ENCODE measurements at regions not wholly inside any gene's neighbourhood (a gene's known extent, or its start where the extent isn't known, plus 50 kb on each side); places are given as distances from the start of the nearest gene placed in this dataset.

DNA sequence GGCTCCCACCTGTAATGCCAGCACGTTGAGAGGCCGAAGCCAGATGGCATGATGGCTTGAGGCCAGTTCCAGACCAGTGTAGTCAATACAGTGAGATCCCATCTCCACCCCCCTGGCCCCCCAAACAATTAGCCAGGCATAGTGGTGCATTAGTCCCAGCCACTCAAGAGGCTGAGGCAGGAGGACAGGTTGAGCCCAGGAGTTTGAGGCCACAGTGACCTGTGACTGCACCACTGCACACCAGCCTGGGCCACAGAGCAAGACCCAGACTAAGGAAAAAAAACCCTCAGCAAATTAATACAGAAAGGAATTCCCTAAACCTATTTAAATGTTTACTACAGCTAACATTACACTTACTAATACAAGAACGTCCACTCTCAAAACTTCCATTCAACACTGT lies 424.6 kb downstream of the SHQ1 start:
- DNase-seq (ENCODE audit: low read depth), result no peak
- in situ Hi-C loops (cut with HindIII; ENCODE audit: low sequenced_read_pairs), result no loop called here
- TF ChIP-seq, protein P1, sequence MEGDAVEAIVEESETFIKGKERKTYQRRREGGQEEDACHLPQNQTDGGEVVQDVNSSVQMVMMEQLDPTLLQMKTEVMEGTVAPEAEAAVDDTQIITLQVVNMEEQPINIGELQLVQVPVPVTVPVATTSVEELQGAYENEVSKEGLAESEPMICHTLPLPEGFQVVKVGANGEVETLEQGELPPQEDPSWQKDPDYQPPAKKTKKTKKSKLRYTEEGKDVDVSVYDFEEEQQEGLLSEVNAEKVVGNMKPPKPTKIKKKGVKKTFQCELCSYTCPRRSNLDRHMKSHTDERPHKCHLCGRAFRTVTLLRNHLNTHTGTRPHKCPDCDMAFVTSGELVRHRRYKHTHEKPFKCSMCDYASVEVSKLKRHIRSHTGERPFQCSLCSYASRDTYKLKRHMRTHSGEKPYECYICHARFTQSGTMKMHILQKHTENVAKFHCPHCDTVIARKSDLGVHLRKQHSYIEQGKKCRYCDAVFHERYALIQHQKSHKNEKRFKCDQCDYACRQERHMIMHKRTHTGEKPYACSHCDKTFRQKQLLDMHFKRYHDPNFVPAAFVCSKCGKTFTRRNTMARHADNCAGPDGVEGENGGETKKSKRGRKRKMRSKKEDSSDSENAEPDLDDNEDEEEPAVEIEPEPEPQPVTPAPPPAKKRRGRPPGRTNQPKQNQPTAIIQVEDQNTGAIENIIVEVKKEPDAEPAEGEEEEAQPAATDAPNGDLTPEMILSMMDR (IDR thresholded peaks at IDR 0.05; ENCODE audit: low read depth, low read length, missing control alignments), result no peak
- H3K4me3 ChIP-seq (ENCODE audit: low read depth, low read length), result no peak overlapping the region

DNA sequence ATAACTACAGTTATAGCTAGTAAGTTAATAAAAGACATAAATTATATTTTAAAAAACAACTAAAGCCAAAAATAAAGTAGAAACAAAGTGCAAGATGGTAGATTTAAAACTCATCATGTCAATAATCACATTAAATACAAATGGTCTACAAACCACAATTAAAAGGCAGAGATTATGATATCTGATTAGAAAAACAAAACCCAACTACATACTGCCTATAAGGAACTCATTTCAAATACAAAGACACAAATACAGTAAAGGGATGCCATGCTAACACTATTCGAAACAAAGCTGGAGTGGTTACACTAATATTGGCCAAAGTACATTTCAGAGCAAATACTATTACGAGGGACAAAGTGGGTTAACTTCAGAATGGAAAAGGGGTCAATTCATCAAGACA lies 426.5 kb downstream of the SHQ1 start:
- no peak for DNase-seq (ENCODE audit: low read depth)
- in situ Hi-C loops (cut with HindIII; ENCODE audit: low sequenced_read_pairs), result no loop called here
- no peak overlapping the region for H3K4me3 ChIP-seq (ENCODE audit: low read depth, low read length)
- TF ChIP-seq, protein P1 (IDR thresholded peaks at IDR 0.05; ENCODE audit: low read depth, low read length, missing control alignments), result no peak

DNA sequence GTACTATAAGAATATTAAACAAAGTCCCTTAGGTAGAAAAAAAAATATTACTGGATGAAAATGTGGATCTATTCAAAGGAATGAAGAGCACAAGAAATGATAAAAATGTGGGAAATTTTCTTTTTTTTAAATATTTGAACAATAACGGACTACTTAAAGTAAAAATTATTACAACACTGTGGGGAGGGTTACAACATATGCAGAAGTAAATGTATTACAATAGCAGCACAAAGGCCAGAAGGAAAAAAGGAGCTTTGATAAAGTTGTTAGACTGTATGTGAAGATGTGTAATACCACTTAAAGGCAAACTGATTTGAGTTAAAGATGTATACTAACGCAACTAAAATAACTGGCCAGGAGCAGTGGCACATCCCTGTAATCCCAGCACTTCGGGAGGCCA lies 427.1 kb downstream of the SHQ1 start:
- no peak overlapping the region for H3K4me3 ChIP-seq (ENCODE audit: low read depth, low read length)
- in situ Hi-C loops (cut with HindIII; ENCODE audit: low sequenced_read_pairs), result no loop called here
- no peak for DNase-seq (ENCODE audit: low read depth)
- TF ChIP-seq, protein P1 (IDR thresholded peaks at IDR 0.05; ENCODE audit: low read depth, low read length, missing control alignments), result no peak

DNA sequence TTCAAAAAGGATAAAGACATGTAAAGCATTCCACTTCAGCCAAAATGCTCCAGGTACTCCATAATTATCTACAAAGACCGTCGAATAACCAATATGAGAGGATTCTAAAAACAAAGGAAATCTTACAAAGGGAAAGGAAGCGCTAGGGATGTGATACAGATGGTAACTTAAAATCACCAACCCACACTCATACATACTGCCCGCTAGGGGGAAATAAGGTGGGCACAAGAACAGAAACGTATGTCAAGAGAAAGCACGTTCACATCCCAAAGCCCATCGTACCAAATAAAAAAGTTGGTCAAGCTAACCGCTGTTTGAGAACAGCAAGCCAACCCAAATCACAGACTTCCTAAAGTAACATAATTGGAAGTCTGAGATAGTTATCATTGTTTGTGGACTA lies 429.4 kb downstream of the SHQ1 start:
- TF ChIP-seq, protein P1 (IDR thresholded peaks at IDR 0.05; ENCODE audit: low read depth, low read length, missing control alignments), result no peak
- in situ Hi-C loops (cut with HindIII; ENCODE audit: low sequenced_read_pairs), result no loop called here
- no peak overlapping the region for H3K4me3 ChIP-seq (ENCODE audit: low read depth, low read length)
- no peak for DNase-seq (ENCODE audit: low read depth)

DNA sequence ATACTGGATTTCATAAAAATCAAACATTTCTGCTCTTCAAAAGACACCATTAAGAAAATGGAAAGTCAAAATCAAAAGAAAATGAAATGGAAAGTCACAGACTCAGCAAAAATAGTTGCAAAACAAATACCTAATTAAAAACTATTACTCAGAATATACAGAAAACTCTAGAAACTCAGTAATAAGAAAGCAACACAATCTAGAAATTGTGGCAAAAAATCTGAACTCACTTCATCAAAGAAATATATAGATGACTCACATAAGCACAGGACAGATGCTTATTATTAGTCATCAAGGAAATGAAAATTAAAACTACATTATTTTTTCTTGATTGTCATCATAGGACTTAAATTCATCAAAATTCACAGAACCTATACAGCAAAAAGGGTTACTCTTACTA lies 430.0 kb downstream of the SHQ1 start:
- TF ChIP-seq, protein P1 (IDR thresholded peaks at IDR 0.05; ENCODE audit: low read depth, low read length, missing control alignments), result no peak
- DNase-seq (ENCODE audit: low read depth), result no peak
- in situ Hi-C loops (cut with HindIII; ENCODE audit: low sequenced_read_pairs), result no loop called here
- H3K4me3 ChIP-seq (ENCODE audit: low read depth, low read length), result no peak overlapping the region

DNA sequence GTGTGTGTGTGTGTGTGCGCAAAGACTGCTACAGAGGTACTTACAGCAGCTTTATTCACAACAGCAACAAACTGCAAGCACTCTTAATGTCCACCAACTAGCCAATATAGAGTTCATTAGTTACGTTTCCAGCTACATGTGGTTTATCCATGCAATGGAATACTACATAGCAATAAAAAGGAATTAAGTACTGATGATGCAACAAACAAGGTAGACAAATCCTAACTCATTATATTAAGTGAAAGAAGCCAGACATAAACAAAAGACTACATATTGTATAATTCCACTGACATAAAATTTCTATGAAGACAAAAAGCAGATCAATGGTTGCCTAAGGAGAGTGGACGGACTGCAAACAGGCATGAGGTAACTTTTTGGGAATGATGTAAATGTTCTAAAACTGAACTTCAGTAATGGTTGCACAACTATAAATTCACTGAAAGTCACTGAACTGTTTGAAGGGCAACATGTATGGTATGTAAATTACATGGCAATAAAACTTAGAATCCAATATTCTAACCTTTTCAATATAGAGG lies 433.7 kb downstream of the SHQ1 start:
- TF ChIP-seq, protein P1 (IDR thresholded peaks at IDR 0.05; ENCODE audit: low read depth, low read length, missing control alignments), result no peak
- DNase-seq (ENCODE audit: low read depth), result no peak
- in situ Hi-C loops (cut with HindIII; ENCODE audit: low sequenced_read_pairs), result no loop called here
- H3K4me3 ChIP-seq (ENCODE audit: low read depth, low read length), result no peak overlapping the region

DNA sequence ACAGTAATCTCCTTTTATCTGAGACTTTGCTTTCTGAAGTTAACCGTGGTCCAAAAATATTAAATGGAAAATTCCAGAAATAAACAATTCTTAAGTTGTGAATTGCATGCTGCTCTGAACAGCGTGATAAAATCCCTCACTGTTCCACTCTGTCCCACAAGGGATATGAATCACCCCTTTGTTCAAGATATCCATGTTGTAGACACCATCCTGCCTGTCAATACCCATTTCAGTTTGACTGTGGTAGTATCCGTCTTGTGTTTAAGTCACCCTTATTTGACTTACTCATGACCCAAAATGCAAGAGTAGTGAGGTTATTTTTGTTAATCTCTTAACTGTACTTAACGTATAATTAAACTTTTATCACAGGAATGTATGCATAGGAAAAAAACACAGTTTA lies 435.0 kb downstream of the SHQ1 start:
- in situ Hi-C loops (cut with HindIII; ENCODE audit: low sequenced_read_pairs), result no loop called here
- no peak overlapping the region for H3K4me3 ChIP-seq (ENCODE audit: low read depth, low read length)
- TF ChIP-seq, protein P1 (IDR thresholded peaks at IDR 0.05; ENCODE audit: low read depth, low read length, missing control alignments), result no peak
- no peak for DNase-seq (ENCODE audit: low read depth)
